ENCODE measurements at regions not wholly inside any gene's neighbourhood (a gene's known extent, or its start where the extent isn't known, plus 50 kb on each side); places are given as distances from the start of the nearest gene placed in this dataset.

- H3K79me2 ChIP-seq (replicated peaks; ENCODE audit: insufficient read depth): no peaks in the 10 kb centered on the region
- Mint-ChIP-seq H3K9me3 (no peaks in the 10 kb centered on the region; the same call in 1 of the 3 replicates), H3K36me3 (ENCODE audit: low read depth) (no peaks in the 10 kb centered on the region; the same call in 2 of the 3 replicates), H3K4me3 (no peak overlapping the region), H3K27ac (no peak overlapping the region), H3K4me1 (no peaks in the 10 kb centered on the region), H3K27me3 (ENCODE audit: insufficient read depth, low read depth, poor library complexity) (peaks cover 11% of the 10 kb centered on the region)
- DNase-seq (ENCODE audit: low spot score) (no peak), ATAC-seq (no peak)
- no peaks in the 10 kb centered on the region for H3K4me1 ChIP-seq (ENCODE audit: insufficient read depth)
- H3K36me3 ChIP-seq (ENCODE audit: insufficient read depth): no peaks in the 10 kb centered on the region
- H3K27me3 ChIP-seq (ENCODE audit: insufficient read depth): no peaks in the 10 kb centered on the region
- H3K27ac ChIP-seq (ENCODE audit: low read depth): no peak overlapping the region
- no peaks in the 10 kb centered on the region for H3F3A ChIP-seq (replicated peaks; ENCODE audit: low read depth)
- no peak overlapping the region for H2AFZ ChIP-seq
- TF ChIP-seq CTCF (conservative IDR thresholded peaks at IDR 0.05; ENCODE audit: low read depth in 2 of 2): no peak
- TF ChIP-seq ZNF462 (CRISPR knock-in tag; IDR thresholded peaks at IDR 0.05): no peak
- no peak for TF ChIP-seq ZNF114 (CRISPR knock-in tag; IDR thresholded peaks at IDR 0.05)
- TF ChIP-seq ETS1 (IDR thresholded peaks at IDR 0.05): no peak
- no peak for TF ChIP-seq ZNF331 (CRISPR knock-in tag; IDR thresholded peaks at IDR 0.05; ENCODE audit: low read depth)
- TF ChIP-seq STAT1 (IDR thresholded peaks at IDR 0.05; ENCODE audit: unreplicated experiment): no peak
- TF ChIP-seq REST (IDR thresholded peaks at IDR 0.05; ENCODE audit: unreplicated experiment): no peak
- no peak for TF ChIP-seq JUNB (IDR thresholded peaks at IDR 0.05; ENCODE audit: unreplicated experiment)
- TF ChIP-seq POLR2AphosphoS5 (IDR thresholded peaks at IDR 0.05; ENCODE audit: low read depth): no peak
- no peak for TF ChIP-seq EZH2 (IDR thresholded peaks at IDR 0.05; ENCODE audit: low read depth, unreplicated experiment)
- TF ChIP-seq CREB1 (CRISPR knock-in tag; IDR thresholded peaks at IDR 0.05; ENCODE audit: low read depth): no peak
- TF ChIP-seq NANOG (IDR thresholded peaks at IDR 0.05; ENCODE audit: borderline replicate concordance): no peak
- no peak for TF ChIP-seq EZH2phosphoT487 (IDR thresholded peaks at IDR 0.05; ENCODE audit: unreplicated experiment)
- H4K20me1 ChIP-seq (replicated peaks; ENCODE audit: insufficient read depth): no peaks in the 10 kb centered on the region
- H3K4me3 ChIP-seq: no peak overlapping the region
- H3K9me2 ChIP-seq (ENCODE audit: insufficient read depth): peaks cover 8% of the 10 kb centered on the region; the same call in 1 of the 2 replicates
- no peak overlapping the region for H3K4me2 ChIP-seq
Observed at GRCh38 chr16:55078699-55079410, 148.2 kb downstream of the IRX5 start.
